Renal cortex interstitium (tissue), 11 donors: ENCODE measurements at regions not wholly inside any gene's neighbourhood (a gene's known extent, or its start where the extent isn't known, plus 50 kb on each side); places are given as distances from the start of the nearest gene placed in this dataset.
A peak's percentile ranks its signal among the peaks of the same experiment; 100 is the strongest.

Experiments
- DNase-seq, 11 donors: peaks; one replicate each; pipeline ENCODE4 v3.0.0-alpha.2; 2013; ENCODE audit warnings: low read depth in 9 of 11, low spot score in 4 of 11; ENCODE audit errors: extremely low read depth in 1 of 11

DNA sequence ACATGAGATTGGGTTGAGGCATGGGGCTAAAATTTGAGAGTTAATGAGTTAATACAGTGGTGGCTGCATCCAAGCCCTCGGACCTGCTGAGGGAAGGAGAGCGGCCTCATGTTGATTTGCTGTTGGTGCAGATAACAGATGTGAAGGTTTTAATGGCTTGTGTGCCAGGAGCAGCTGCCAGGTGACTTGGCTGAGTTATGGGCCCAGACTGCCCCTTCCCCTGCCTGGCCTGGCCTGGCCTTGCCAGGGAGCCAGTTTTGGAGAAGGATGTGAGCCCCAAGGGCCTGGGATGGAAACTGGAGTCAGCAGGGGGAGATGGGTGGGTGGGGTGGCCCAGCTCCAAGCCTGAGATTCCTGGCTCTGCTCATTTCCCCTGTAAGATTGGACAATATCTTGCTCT, 230.1 kb downstream of the CBLN1 start:
- DNase-seq: no peak

GRCh38 chr16:49050607-49051006, 231.0 kb downstream of the CBLN1 start:
- no peak for DNase-seq

- DNase-seq: no peak
Observed at GRCh38 chr16:49049644-49050043, 232.0 kb downstream of the CBLN1 start.

GRCh38 chr16:49049191-49049590, 232.4 kb downstream of the CBLN1 start:
- no peak for DNase-seq

GRCh38 chr16:49048557-49048956, 233.1 kb downstream of the CBLN1 start:
- DNase-seq: no peak

DNA sequence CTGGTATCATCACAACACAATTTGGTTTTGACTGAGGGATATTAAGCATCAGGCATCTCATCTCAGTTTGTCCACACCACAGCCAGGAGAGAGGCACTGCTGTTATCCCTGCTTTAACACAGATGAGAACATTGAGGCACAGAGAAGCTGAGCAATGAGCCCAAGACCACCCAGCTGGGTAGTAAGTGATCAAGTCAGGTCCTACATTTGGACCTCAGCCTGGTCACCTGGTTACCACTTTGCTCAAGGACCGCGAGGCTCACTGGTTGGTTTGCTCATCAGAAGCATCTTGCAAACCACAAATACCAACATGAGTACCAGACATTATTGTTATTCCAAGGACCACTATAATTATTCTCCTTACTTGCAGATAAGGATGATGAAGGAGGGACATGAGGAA, 245.5 kb downstream of the CBLN1 start:
- DNase-seq: no peak

- DNase-seq: no peak
Observed at GRCh38 chr16:49027420-49027819, 254.2 kb downstream of the CBLN1 start.

DNA sequence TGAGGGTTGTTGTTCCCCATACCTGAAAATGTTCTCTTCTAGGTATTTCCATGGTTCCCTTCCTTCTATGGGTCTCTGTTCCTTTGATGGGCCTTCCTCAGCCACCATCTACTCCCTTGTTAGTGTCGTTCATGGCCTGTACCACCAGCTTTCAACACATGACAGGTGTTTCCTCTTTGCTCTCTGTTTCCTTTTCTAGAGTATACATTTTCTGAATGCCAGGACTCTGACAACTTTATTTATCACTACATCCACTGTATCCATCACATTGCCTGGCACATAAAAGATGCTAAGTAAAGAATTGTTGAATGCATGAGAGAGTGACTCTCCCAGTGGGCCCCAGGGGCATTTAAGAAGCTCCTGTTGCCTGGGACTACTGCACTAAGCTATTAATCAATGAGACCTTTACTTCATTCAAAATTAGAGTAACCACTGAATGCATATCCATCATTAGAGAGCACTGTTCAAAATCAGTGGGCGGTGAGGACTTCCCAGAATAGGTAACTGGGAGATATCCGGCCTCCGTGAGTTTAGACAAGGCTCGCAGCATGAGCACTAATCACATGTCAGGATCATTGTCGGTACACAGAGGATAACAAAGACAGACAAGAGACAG, 255.0 kb downstream of the CBLN1 start:
- DNase-seq: no peak

DNA sequence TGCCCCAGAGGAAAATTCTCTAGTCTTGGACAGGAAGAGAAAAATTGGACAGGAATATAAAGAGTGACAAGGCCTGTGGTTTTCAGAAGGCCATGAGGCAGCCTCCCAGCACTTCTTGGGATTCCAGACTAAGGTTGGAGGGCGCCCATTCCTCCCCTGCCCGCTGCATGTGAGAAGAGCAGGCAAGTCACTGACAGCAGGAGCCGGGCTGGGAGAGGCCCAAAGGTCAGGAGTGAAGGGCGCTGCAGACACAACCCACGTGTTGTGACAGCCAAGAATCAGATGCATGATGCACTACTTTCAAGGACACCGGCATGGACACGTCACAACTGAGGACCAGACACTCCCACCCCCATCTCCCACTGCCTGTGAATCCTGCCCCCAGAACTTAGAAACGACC, 256.7 kb downstream of the CBLN1 start:
- DNase-seq: no peak

- no peak for DNase-seq
Observed at GRCh38 chr16:49024016-49024415, 257.6 kb downstream of the CBLN1 start.

- DNase-seq: no peak
Observed at GRCh38 chr16:49023050-49023449, 258.6 kb downstream of the CBLN1 start.

DNA sequence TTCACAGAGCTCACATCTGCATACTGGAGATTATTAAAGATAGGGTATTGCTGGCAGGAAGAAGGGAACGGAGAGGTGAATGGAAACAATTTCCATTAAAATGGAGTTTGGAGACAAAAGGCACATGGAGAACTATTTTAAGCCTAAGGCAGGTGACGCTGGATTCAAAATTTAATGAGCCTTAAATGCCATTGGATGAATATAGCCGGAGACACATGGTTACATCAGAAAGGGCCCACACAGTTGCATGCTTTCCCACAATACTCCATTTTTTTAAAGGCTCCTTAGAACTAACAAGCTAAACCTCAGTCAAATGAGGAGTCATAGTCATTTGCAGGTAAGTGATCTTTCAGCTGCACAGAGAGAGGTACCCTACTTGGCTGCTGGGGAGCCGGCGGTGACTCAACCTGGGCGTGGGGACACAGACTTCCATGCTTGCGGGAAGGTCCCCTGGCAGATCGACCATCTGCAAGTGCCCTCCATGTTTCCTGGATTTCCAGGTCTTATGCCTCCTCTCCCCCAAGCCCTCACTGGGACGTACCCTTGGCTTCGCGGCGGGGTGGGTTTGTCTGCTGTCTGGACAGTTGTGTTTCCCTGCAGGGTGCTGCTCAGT, 259.2 kb downstream of the CBLN1 start:
- DNase-seq: no peak

GRCh38 chr16:49021136-49021535, 260.5 kb downstream of the CBLN1 start:
- DNase-seq: peak in 3 of 11 donors; percentile 47 to 64 (median 56)

DNA sequence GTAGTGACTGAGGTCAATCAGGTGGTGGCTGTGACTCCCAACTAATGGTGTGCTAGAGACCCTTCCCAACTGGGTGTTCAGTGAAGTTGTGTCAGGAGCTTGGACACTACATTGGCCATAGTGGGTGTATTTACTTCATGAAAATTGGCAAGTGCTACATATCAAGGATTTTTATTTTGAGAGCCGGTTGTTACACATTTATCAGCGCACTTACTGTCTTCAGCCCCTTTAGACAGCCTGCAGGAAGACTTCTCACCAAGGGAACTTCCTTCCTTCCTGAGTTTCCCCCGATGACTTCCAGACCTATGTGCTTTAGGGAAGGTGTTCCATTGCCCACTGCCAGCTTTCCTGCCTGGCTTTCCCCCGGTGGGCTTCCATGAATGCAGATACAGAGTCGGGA, 261.2 kb downstream of the CBLN1 start:
- no peak for DNase-seq

- no peak for DNase-seq
Observed at GRCh38 chr16:49019831-49020230, 261.8 kb downstream of the CBLN1 start.

- peak in 9 of 11 donors; percentile 50 to 84 (median 70) for DNase-seq
Observed at GRCh38 chr16:49019081-49019633, 262.5 kb downstream of the CBLN1 start.

- no peak for DNase-seq
Observed at GRCh38 chr16:49018259-49018931, 263.2 kb downstream of the CBLN1 start.

DNA sequence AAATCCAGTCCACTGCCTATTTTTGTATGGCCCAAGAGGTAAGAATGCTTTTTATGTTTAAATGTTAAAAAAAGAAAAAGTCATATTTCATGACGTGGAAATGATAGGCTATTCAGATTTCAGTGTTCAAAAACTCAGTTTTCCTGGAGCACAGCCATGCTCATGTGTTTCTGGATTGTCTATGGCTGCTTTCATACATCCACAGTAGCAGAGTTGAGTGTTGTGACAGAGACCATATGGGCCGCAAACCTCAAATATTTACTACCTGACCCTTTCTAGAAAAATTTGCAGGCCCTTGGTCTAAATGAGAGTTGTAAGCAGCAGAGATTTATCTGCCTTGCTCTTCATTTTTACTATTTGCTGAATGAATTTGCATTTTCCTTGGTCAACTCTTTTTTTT, 264.1 kb downstream of the CBLN1 start:
- DNase-seq: no peak

- no peak for DNase-seq
Observed at GRCh38 chr16:49016461-49016860, 265.2 kb downstream of the CBLN1 start.

- DNase-seq: no peak
Observed at GRCh38 chr16:49015225-49015592, 266.4 kb downstream of the CBLN1 start.
